WTC11 (cell line): ENCODE measurements at regions not wholly inside any gene's neighbourhood (a gene's known extent, or its start where the extent isn't known, plus 50 kb on each side); places are given as distances from the start of the nearest gene placed in this dataset.

ENCODE experiments used
- ATAC-seq: fragments of 200-7000 bp; cut with Tn5 transposase; 2 replicates; pipeline ENCODE4 v1.10.0; 2021; ENCODE audit warnings: mild to moderate bottlenecking, moderate library complexity
- CTCF ChIA-PET: fragments of 300-600 bp; sonication (Branson Sonifier 250); formaldehyde crosslinking; loops from one replicate; lab custom pipeline; 2021; ENCODE audit warnings: antibody characterized with exemption; lab: Charles Lee
- POLR2A ChIA-PET: fragments of 350-600 bp; sonication (Branson Sonifier 250); formaldehyde crosslinking; loops from one replicate; lab custom pipeline; 2021; ENCODE audit warnings: antibody characterized with exemption; lab: Charles Lee
- DNase-seq: peaks from one replicate; pipeline ENCODE4 v3.0.0; 2021; ENCODE audit warnings: low spot score
- H3K27ac Mint-ChIP-seq: 2 replicates; pipeline ENCODE4 v1.8.0; 2021; ENCODE audit warnings: mixed read lengths
- H3K27me3 Mint-ChIP-seq: 2 replicates; pipeline ENCODE4 v1.8.0; 2021; ENCODE audit warnings: low read depth, mild to moderate bottlenecking, moderate library complexity, mixed read lengths
- H3K36me3 Mint-ChIP-seq: 2 replicates; pipeline ENCODE4 v1.8.0; 2021; ENCODE audit warnings: mixed read lengths
- H3K4me1 Mint-ChIP-seq: 2 replicates; pipeline ENCODE4 v1.8.0; 2022; ENCODE audit warnings: mixed read lengths
- H3K4me3 Mint-ChIP-seq: 2 replicates; pipeline ENCODE4 v1.8.0; 2021; ENCODE audit warnings: mild to moderate bottlenecking, moderate library complexity, mixed read lengths
- H3K9me3 Mint-ChIP-seq: 2 replicates; pipeline ENCODE4 v1.8.0; 2021; ENCODE audit warnings: mixed read lengths
- ATF3 ChIP-seq: sonication (generic); formaldehyde crosslinking; conservative IDR thresholded peaks from 2 replicates; pipeline ENCODE4 v1.8.1; 2022; ENCODE audit warnings: mild to moderate bottlenecking, missing genetic modification reagents
- ATF6 ChIP-seq: sonication (generic); formaldehyde crosslinking; IDR thresholded peaks from 2 replicates; pipeline ENCODE4 v1.8.1; 2023; ENCODE audit warnings: mild to moderate bottlenecking, missing genetic modification reagents
- CTCF ChIP-seq: fragments of 200-600 bp; IDR thresholded peaks from 2 replicates; pipeline ENCODE4 v1.8.0; 2022; ENCODE audit warnings: antibody characterized with exemption
- E2F5 ChIP-seq: sonication (generic); formaldehyde crosslinking; IDR thresholded peaks from 2 replicates; pipeline ENCODE4 v1.8.1; 2022; ENCODE audit warnings: mild to moderate bottlenecking, moderate library complexity, missing genetic modification reagents
- FOXK1 ChIP-seq: sonication (generic); formaldehyde crosslinking; IDR thresholded peaks from 2 replicates; pipeline ENCODE4 v1.8.0; 2022; ENCODE audit warnings: mild to moderate bottlenecking, moderate library complexity, missing genetic modification reagents
- GABPB1 ChIP-seq: sonication (generic); formaldehyde crosslinking; IDR thresholded peaks from 2 replicates; pipeline ENCODE4 v1.8.1; 2023; ENCODE audit warnings: mild to moderate bottlenecking, missing genetic modification reagents
- GTF2I ChIP-seq: fragments of 250-450 bp; sonication (Bioruptor Pico); conservative IDR thresholded peaks from 2 replicates; pipeline ENCODE4 v1.4.0; 2021; ENCODE audit warnings: mild to moderate bottlenecking
- HMGA2 ChIP-seq: fragments of 250-450 bp; sonication (Bioruptor Pico); IDR thresholded peaks from 2 replicates; pipeline ENCODE4 v1.4.0; 2021; ENCODE audit warnings: mild to moderate bottlenecking, moderate library complexity
- JAZF1 ChIP-seq: fragments of 250-450 bp; sonication (Bioruptor Pico); IDR thresholded peaks from 2 replicates; pipeline ENCODE4 v1.9.0; 2021; ENCODE audit warnings: moderate library complexity, mild to moderate bottlenecking, inconsistent platforms
- JUN ChIP-seq: sonication (generic); formaldehyde crosslinking; IDR thresholded peaks from 2 replicates; pipeline ENCODE4 v1.8.0; 2023; ENCODE audit warnings: mild to moderate bottlenecking, missing genetic modification reagents
- MYBL2 ChIP-seq: sonication (generic); formaldehyde crosslinking; IDR thresholded peaks from 2 replicates; pipeline ENCODE4 v1.8.1; 2023; ENCODE audit warnings: mild to moderate bottlenecking, moderate library complexity, missing genetic modification reagents
- NR1H2 ChIP-seq: sonication (generic); formaldehyde crosslinking; IDR thresholded peaks from 2 replicates; pipeline ENCODE4 v1.9.0; 2021; ENCODE audit warnings: mild to moderate bottlenecking, moderate library complexity, missing genetic modification reagents
- PRDM15 ChIP-seq: sonication (generic); formaldehyde crosslinking; IDR thresholded peaks from 2 replicates; pipeline ENCODE4 v1.8.0; 2022; ENCODE audit warnings: missing genetic modification reagents
- SMAD3 ChIP-seq: sonication (generic); formaldehyde crosslinking; IDR thresholded peaks from 2 replicates; pipeline ENCODE4 v1.8.0; 2022; ENCODE audit warnings: missing genetic modification reagents, mild to moderate bottlenecking, borderline replicate concordance
- SMAD4 ChIP-seq: sonication (generic); formaldehyde crosslinking; IDR thresholded peaks from 2 replicates; pipeline ENCODE4 v1.8.0; 2022; ENCODE audit warnings: mild to moderate bottlenecking, missing genetic modification reagents
- TP53 ChIP-seq: sonication (generic); formaldehyde crosslinking; IDR thresholded peaks from 2 replicates; pipeline ENCODE4 v1.8.1; 2023; ENCODE audit warnings: mild to moderate bottlenecking, missing genetic modification reagents
- ZNF138 ChIP-seq: sonication (generic); formaldehyde crosslinking; conservative IDR thresholded peaks from 2 replicates; pipeline ENCODE4 v1.8.1; 2022; ENCODE audit warnings: mild to moderate bottlenecking, moderate library complexity, missing genetic modification reagents
- ZNF219 ChIP-seq: sonication (generic); formaldehyde crosslinking; IDR thresholded peaks from 2 replicates; pipeline ENCODE4 v1.8.0; 2023; ENCODE audit warnings: missing genetic modification reagents, mild to moderate bottlenecking, borderline replicate concordance
- ZNF232 ChIP-seq: sonication (generic); formaldehyde crosslinking; IDR thresholded peaks from 2 replicates; pipeline ENCODE4 v1.8.0; 2022; ENCODE audit warnings: mild to moderate bottlenecking, missing genetic modification reagents
- ZNF671 ChIP-seq: fragments of 250-450 bp; sonication (Bioruptor Pico); IDR thresholded peaks from 2 replicates; pipeline ENCODE4 v1.8.0; 2021; ENCODE audit warnings: mild to moderate bottlenecking
- TF ChIP-seq, protein P1 (sequence below): sonication (generic); formaldehyde crosslinking; IDR thresholded peaks from 2 replicates; pipeline ENCODE4 v1.8.1; 2023; ENCODE audit warnings: mild to moderate bottlenecking, missing genetic modification reagents, moderate library complexity
- TF ChIP-seq, protein P2 (sequence below): sonication (generic); formaldehyde crosslinking; IDR thresholded peaks from 2 replicates; pipeline ENCODE4 v1.8.1; 2023; ENCODE audit warnings: mild to moderate bottlenecking, moderate library complexity, missing genetic modification reagents

DNA sequence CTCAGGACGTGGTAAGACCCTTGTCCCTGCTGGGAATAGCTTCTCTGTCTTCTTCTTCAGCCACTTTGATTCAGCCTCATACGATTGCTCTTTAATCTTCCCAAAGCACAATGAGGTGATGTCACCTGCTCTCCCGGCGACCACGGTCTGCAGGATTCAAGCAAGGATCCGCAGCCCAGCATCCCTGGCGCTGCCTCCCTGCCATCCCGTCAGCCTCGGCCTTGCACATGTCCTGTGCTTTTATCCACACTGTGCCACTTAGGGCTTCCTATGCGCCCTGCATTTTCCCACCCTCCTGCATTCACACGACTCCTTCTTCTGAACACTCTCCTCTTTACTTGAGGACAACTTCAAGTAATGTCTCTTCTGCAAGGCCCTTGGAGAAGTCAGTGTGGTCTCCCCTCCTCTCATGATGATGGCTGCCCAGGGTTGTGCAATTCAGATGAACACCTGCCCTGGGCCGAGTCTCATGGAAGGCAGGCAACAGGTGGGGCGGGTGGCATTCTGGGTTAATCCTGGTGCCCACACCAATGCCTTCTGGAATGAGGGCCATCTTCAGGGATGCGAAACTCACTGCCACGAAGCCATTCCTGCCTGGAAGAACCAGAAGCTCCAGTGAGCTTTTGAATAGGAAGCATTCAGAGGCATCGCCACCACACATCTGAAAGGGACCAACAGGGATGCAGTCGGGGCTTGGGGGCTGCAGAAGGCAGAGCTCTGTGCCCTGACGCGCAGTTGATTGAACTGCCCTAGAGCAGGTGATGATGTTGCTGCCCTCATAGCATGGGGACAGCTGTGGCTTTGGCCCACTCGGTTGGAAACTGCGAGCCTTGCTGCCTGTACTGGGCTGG is 287.5 kb downstream of the GLRX3 start:
- Mint-ChIP-seq H3K27me3 (peaks cover 15% of the 10 kb centered on the region), H3K27ac (no peak overlapping the region), H3K4me1 (no peaks in the 10 kb centered on the region), H3K36me3 (peaks cover 86% of the 10 kb centered on the region), H3K4me3 (no peak overlapping the region), H3K9me3 (peaks cover 93% of the 10 kb centered on the region)
- DNase-seq (no peak), ATAC-seq (no peak)
- ChIA-PET POLR2A (no interaction called here), CTCF (no interaction called here)
- TF ChIP-seq FOXK1 = no peak

DNA sequence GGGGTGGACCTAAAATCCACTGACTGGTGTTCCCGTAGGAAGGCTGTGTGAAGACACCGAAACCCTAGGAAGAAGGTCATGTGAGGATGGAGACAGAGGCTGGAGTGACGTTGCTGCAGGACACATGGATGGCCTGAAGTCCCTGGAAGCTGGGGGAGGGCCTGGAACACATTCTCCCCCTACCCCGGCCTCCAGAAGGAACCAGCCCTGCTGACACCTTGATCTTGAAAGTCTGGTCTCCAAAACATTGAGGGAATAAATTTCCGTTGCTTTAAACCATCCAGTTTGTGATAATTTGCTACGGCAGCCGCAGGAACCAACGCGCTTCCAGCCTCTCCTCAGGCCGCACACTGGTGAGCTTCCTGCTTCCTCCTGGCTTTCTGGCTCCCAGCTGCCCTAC is 288.2 kb downstream of the GLRX3 start:
- ChIA-PET CTCF (no interaction called here), POLR2A (no interaction called here)
- no peak overlapping the region for H3K27ac Mint-ChIP-seq
- peaks cover 85% of the 10 kb centered on the region for H3K36me3 Mint-ChIP-seq
- no peaks in the 10 kb centered on the region for H3K4me1 Mint-ChIP-seq
- no peak overlapping the region for H3K4me3 Mint-ChIP-seq
- DNase-seq (no peak), ATAC-seq (no peak)
- TF ChIP-seq CTCF = no peak
- TF ChIP-seq PRDM15 = no peak
- TF ChIP-seq SMAD3 (CRISPR knock-in tag) = no peak
- TF ChIP-seq HMGA2 (CRISPR knock-in tag) = no peak
- TF ChIP-seq ZNF671 = no peak
- TF ChIP-seq, protein P1, sequence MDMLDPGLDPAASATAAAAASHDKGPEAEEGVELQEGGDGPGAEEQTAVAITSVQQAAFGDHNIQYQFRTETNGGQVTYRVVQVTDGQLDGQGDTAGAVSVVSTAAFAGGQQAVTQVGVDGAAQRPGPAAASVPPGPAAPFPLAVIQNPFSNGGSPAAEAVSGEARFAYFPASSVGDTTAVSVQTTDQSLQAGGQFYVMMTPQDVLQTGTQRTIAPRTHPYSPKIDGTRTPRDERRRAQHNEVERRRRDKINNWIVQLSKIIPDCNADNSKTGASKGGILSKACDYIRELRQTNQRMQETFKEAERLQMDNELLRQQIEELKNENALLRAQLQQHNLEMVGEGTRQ = no peak
- TF ChIP-seq ZNF219 = no peak
- no peak for TF ChIP-seq SMAD4
- TF ChIP-seq ZNF232 (CRISPR knock-in tag) = no peak
- H3K27me3 Mint-ChIP-seq = peaks cover 15% of the 10 kb centered on the region
- H3K9me3 Mint-ChIP-seq = peaks cover 92% of the 10 kb centered on the region

DNA sequence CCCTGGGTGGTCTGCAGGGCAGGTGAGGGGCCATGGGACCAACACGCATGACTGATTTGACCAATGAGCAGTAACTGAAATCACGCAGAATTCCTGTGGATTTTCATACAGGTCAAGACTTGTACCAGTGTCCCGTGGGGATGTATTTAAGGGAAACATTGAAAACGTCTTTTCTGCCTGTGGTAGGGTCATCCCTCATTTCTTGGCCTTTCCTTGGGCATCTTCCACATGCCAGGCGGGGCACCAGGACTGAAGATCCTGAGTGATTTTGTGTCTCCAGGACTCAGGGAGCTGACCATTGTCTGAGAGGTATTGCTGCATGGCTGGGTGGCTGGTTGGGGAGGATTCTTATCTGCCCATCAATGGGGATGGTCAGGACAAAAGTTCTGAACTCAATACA is 289.0 kb downstream of the GLRX3 start:
- CTCF ChIA-PET = no interaction called here
- Mint-ChIP-seq H3K36me3 (peaks cover 87% of the 10 kb centered on the region), H3K9me3 (peaks cover 92% of the 10 kb centered on the region), H3K4me3 (no peak overlapping the region), H3K4me1 (no peaks in the 10 kb centered on the region), H3K27ac (no peak overlapping the region), H3K27me3 (peaks cover 15% of the 10 kb centered on the region)
- POLR2A ChIA-PET = no interaction called here
- no peak for ATAC-seq
- no peak for DNase-seq
- TF ChIP-seq ZNF138 = no peak
- TF ChIP-seq JUN = no peak
- no peak for TF ChIP-seq GTF2I (CRISPR knock-in tag)
- TF ChIP-seq, protein P2, sequence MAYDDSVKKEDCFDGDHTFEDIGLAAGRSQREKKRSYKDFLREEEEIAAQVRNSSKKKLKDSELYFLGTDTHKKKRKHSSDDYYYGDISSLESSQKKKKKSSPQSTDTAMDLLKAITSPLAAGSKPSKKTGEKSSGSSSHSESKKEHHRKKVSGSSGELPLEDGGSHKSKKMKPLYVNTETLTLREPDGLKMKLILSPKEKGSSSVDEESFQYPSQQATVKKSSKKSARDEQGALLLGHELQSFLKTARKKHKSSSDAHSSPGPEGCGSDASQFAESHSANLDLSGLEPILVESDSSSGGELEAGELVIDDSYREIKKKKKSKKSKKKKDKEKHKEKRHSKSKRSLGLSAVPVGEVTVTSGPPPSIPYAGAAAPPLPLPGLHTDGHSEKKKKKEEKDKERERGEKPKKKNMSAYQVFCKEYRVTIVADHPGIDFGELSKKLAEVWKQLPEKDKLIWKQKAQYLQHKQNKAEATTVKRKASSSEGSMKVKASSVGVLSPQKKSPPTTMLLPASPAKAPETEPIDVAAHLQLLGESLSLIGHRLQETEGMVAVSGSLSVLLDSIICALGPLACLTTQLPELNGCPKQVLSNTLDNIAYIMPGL (CRISPR knock-in tag) = no peak
- no peak for TF ChIP-seq ATF6 (CRISPR knock-in tag)
- no peak for TF ChIP-seq JAZF1 (CRISPR knock-in tag)
- no peak for TF ChIP-seq TP53 (CRISPR knock-in tag)
- no peak for TF ChIP-seq ATF3 (CRISPR knock-in tag)
- no peak for TF ChIP-seq NR1H2
- TF ChIP-seq SMAD4 = no peak
- TF ChIP-seq SMAD3 (CRISPR knock-in tag) = no peak
- TF ChIP-seq GABPB1 (CRISPR knock-in tag) = no peak
- TF ChIP-seq MYBL2 (CRISPR knock-in tag) = no peak
- TF ChIP-seq E2F5 (CRISPR knock-in tag) = no peak
